WTC11 (cell line): ENCODE measurements at regions not wholly inside any gene's neighbourhood (a gene's known extent, or its start where the extent isn't known, plus 50 kb on each side); places are given as distances from the start of the nearest gene placed in this dataset.

Experiments
- ATAC-seq: fragments of 200-7000 bp; cut with Tn5 transposase; 2 replicates; pipeline ENCODE4 v1.10.0; 2021; ENCODE audit warnings: mild to moderate bottlenecking, moderate library complexity
- CTCF ChIA-PET: fragments of 300-600 bp; sonication (Branson Sonifier 250); formaldehyde crosslinking; loops from one replicate; lab custom pipeline; 2021; ENCODE audit warnings: antibody characterized with exemption; lab: Charles Lee
- POLR2A ChIA-PET: fragments of 350-600 bp; sonication (Branson Sonifier 250); formaldehyde crosslinking; loops from one replicate; lab custom pipeline; 2021; ENCODE audit warnings: antibody characterized with exemption; lab: Charles Lee
- DNase-seq: peaks from one replicate; pipeline ENCODE4 v3.0.0; 2021; ENCODE audit warnings: low spot score
- H3K27ac Mint-ChIP-seq: 2 replicates; pipeline ENCODE4 v1.8.0; 2021; ENCODE audit warnings: mixed read lengths
- H3K27me3 Mint-ChIP-seq: 2 replicates; pipeline ENCODE4 v1.8.0; 2021; ENCODE audit warnings: low read depth, mild to moderate bottlenecking, moderate library complexity, mixed read lengths
- H3K36me3 Mint-ChIP-seq: 2 replicates; pipeline ENCODE4 v1.8.0; 2021; ENCODE audit warnings: mixed read lengths
- H3K4me1 Mint-ChIP-seq: 2 replicates; pipeline ENCODE4 v1.8.0; 2022; ENCODE audit warnings: mixed read lengths
- H3K4me3 Mint-ChIP-seq: 2 replicates; pipeline ENCODE4 v1.8.0; 2021; ENCODE audit warnings: mild to moderate bottlenecking, moderate library complexity, mixed read lengths
- H3K9me3 Mint-ChIP-seq: 2 replicates; pipeline ENCODE4 v1.8.0; 2021; ENCODE audit warnings: mixed read lengths
- ARID4B ChIP-seq: sonication (generic); formaldehyde crosslinking; IDR thresholded peaks from 2 replicates; pipeline ENCODE4 v1.8.0; 2023; ENCODE audit warnings: missing genetic modification reagents, mild to moderate bottlenecking, borderline replicate concordance
- CREB1 ChIP-seq: sonication (generic); formaldehyde crosslinking; IDR thresholded peaks from 2 replicates; pipeline ENCODE4 v1.8.0; 2023; ENCODE audit warnings: mild to moderate bottlenecking, missing genetic modification reagents
- HMGXB4 ChIP-seq: sonication (generic); formaldehyde crosslinking; IDR thresholded peaks from 2 replicates; pipeline ENCODE4 v1.8.1; 2023; ENCODE audit warnings: mild to moderate bottlenecking, moderate library complexity, missing genetic modification reagents
- JAZF1 ChIP-seq: fragments of 250-450 bp; sonication (Bioruptor Pico); IDR thresholded peaks from 2 replicates; pipeline ENCODE4 v1.9.0; 2021; ENCODE audit warnings: moderate library complexity, mild to moderate bottlenecking, inconsistent platforms
- JUN ChIP-seq: sonication (generic); formaldehyde crosslinking; IDR thresholded peaks from 2 replicates; pipeline ENCODE4 v1.8.0; 2023; ENCODE audit warnings: mild to moderate bottlenecking, missing genetic modification reagents
- NFATC4 ChIP-seq: fragments of 250-450 bp; sonication (Bioruptor Pico); IDR thresholded peaks from 2 replicates; pipeline ENCODE4 v1.9.0; 2021; ENCODE audit warnings: mild to moderate bottlenecking
- NFYB ChIP-seq: sonication (generic); formaldehyde crosslinking; conservative IDR thresholded peaks from 2 replicates; pipeline ENCODE4 v1.8.0; 2022; ENCODE audit warnings: low read depth, missing genetic modification reagents
- NR1H2 ChIP-seq: sonication (generic); formaldehyde crosslinking; IDR thresholded peaks from 2 replicates; pipeline ENCODE4 v1.9.0; 2021; ENCODE audit warnings: mild to moderate bottlenecking, moderate library complexity, missing genetic modification reagents
- OVOL2 ChIP-seq: fragments of 250-450 bp; sonication (Bioruptor Pico); IDR thresholded peaks from 2 replicates; pipeline ENCODE4 v1.9.0; 2021; ENCODE audit warnings: mild to moderate bottlenecking, borderline replicate concordance
- PREB ChIP-seq: sonication (generic); formaldehyde crosslinking; IDR thresholded peaks from 2 replicates; pipeline ENCODE4 v1.8.1; 2022; ENCODE audit warnings: mild to moderate bottlenecking, missing genetic modification reagents, moderate library complexity, borderline replicate concordance
- RELA ChIP-seq: sonication (generic); formaldehyde crosslinking; IDR thresholded peaks from 2 replicates; pipeline ENCODE4 v1.8.1; 2022; ENCODE audit warnings: missing genetic modification reagents, mild to moderate bottlenecking, borderline replicate concordance
- TEAD4 ChIP-seq: sonication (generic); formaldehyde crosslinking; IDR thresholded peaks from 2 replicates; pipeline ENCODE4 v1.8.0; 2022; ENCODE audit warnings: mild to moderate bottlenecking, missing genetic modification reagents
- ZMAT4 ChIP-seq: fragments of 250-450 bp; sonication (Bioruptor Pico); IDR thresholded peaks from 2 replicates; pipeline ENCODE4 v1.9.0; 2021; ENCODE audit warnings: mild to moderate bottlenecking
- ZNF219 ChIP-seq: sonication (generic); formaldehyde crosslinking; IDR thresholded peaks from 2 replicates; pipeline ENCODE4 v1.8.0; 2023; ENCODE audit warnings: missing genetic modification reagents, mild to moderate bottlenecking, borderline replicate concordance
- ZNF416 ChIP-seq: fragments of 250-450 bp; sonication (Bioruptor Pico); IDR thresholded peaks from 2 replicates; pipeline ENCODE4 v1.9.0; 2021; ENCODE audit warnings: mild to moderate bottlenecking, inconsistent platforms
- ZNF423 ChIP-seq: fragments of 250-450 bp; sonication (Bioruptor Pico); IDR thresholded peaks from 2 replicates; pipeline ENCODE4 v2.1.2; 2022; ENCODE audit warnings: mild to moderate bottlenecking, moderate library complexity
- ZNF512 ChIP-seq: sonication (generic); formaldehyde crosslinking; IDR thresholded peaks from 2 replicates; pipeline ENCODE4 v1.8.1; 2022; ENCODE audit warnings: missing genetic modification reagents, borderline replicate concordance
- ZNF671 ChIP-seq: fragments of 250-450 bp; sonication (Bioruptor Pico); IDR thresholded peaks from 2 replicates; pipeline ENCODE4 v1.8.0; 2021; ENCODE audit warnings: mild to moderate bottlenecking

GRCh38 chr12:13670285-13670866, 311.0 kb downstream of the GRIN2B start:
- Mint-ChIP-seq H3K36me3 (no peaks in the 10 kb centered on the region), H3K4me3 (no peak overlapping the region), H3K27me3 (peaks cover 3% of the 10 kb centered on the region), H3K4me1 (no peaks in the 10 kb centered on the region), H3K9me3 (no peaks in the 10 kb centered on the region), H3K27ac (no peak overlapping the region)
- ChIA-PET POLR2A (no interaction called here), CTCF (interaction anchor here (1.2 to 1.5 kb wide), 2 partner anchors 9 to 312 kb away, joined by 5 to 7 read pairs; partner anchors contain the start of gene GRIN2B)
- TF ChIP-seq ZMAT4 (CRISPR knock-in tag): no peak
- no peak for TF ChIP-seq ZNF416
- no peak for TF ChIP-seq PREB (CRISPR knock-in tag)
- TF ChIP-seq OVOL2 (CRISPR knock-in tag): no peak
- TF ChIP-seq NFATC4 (CRISPR knock-in tag): no peak
- no peak for TF ChIP-seq RELA (CRISPR knock-in tag)
- TF ChIP-seq ZNF423 (CRISPR knock-in tag): no peak
- no peak for TF ChIP-seq ZNF512
- TF ChIP-seq NR1H2 (CRISPR knock-in tag): no peak
- TF ChIP-seq CREB1 (CRISPR knock-in tag): no peak
- TF ChIP-seq ARID4B: no peak
- DNase-seq: no peak
- ATAC-seq: no peak

GRCh38 chr12:13668880-13669279, 312.5 kb downstream of the GRIN2B start:
- Mint-ChIP-seq H3K36me3 (no peaks in the 10 kb centered on the region), H3K4me1 (no peaks in the 10 kb centered on the region; the same call in 1 of the 2 replicates), H3K27ac (no peak overlapping the region), H3K9me3 (no peaks in the 10 kb centered on the region), H3K27me3 (peaks cover 3% of the 10 kb centered on the region), H3K4me3 (no peak overlapping the region)
- POLR2A ChIA-PET: no interaction called here
- CTCF ChIA-PET: no interaction called here
- ATAC-seq (no peak), DNase-seq (no peak)
- TF ChIP-seq ZNF671 (no peak), ARID4B (no peak), ZNF219 (CRISPR knock-in tag) (no peak), NFYB (CRISPR knock-in tag) (no peak), JAZF1 (no peak), TEAD4 (CRISPR knock-in tag) (no peak), JUN (CRISPR knock-in tag) (no peak), HMGXB4 (no peak)
